ENCODE measurements at regions not wholly inside any gene's neighbourhood (a gene's known extent, or its start where the extent isn't known, plus 50 kb on each side); places are given as distances from the start of the nearest gene placed in this dataset.
"Not testable (repeated sequence)": the region's sequence is repeated elsewhere in the genome, so short reads cannot be mapped to it uniquely, and the experiment has no call there.

DNA sequence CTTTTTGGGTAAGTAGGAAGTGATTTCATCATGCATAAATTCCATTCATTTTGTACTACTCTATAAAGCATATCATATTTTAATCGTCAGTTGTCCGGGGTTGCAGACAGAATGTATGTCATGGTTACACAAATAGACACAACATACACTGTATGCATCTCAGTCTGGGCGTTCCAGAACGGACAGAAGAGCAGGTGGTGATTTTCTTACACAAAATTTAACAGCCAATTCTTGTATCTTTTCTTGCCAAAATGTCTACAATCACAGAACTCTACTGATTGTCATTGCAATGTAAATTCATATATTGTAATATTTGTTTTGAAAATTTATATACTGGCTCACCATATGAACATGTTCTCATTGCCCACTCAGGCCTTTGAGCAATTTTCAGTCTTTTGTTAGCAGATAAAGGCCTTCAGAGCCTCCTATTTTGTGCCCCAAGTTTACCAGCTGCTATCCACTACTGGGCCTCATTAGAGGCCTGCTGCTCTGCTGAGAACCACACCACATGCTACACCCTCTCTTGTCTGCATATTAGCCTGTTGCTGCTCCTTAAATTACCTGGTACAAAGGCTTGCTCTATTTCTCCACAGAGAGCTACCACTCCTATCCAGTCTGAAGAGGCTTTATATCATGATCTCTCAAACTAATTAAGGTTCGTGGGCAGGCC is 61.5 kb downstream of the PRDM13 start:
- H3K4me3 ChIP-seq (ENCODE audit: low read length): no peak overlapping the region
- TF ChIP-seq, protein P1, sequence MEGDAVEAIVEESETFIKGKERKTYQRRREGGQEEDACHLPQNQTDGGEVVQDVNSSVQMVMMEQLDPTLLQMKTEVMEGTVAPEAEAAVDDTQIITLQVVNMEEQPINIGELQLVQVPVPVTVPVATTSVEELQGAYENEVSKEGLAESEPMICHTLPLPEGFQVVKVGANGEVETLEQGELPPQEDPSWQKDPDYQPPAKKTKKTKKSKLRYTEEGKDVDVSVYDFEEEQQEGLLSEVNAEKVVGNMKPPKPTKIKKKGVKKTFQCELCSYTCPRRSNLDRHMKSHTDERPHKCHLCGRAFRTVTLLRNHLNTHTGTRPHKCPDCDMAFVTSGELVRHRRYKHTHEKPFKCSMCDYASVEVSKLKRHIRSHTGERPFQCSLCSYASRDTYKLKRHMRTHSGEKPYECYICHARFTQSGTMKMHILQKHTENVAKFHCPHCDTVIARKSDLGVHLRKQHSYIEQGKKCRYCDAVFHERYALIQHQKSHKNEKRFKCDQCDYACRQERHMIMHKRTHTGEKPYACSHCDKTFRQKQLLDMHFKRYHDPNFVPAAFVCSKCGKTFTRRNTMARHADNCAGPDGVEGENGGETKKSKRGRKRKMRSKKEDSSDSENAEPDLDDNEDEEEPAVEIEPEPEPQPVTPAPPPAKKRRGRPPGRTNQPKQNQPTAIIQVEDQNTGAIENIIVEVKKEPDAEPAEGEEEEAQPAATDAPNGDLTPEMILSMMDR (conservative IDR thresholded peaks at IDR 0.05; ENCODE audit: low read length): no peak
- no peak for DNase-seq (ENCODE audit: low read depth)

DNA sequence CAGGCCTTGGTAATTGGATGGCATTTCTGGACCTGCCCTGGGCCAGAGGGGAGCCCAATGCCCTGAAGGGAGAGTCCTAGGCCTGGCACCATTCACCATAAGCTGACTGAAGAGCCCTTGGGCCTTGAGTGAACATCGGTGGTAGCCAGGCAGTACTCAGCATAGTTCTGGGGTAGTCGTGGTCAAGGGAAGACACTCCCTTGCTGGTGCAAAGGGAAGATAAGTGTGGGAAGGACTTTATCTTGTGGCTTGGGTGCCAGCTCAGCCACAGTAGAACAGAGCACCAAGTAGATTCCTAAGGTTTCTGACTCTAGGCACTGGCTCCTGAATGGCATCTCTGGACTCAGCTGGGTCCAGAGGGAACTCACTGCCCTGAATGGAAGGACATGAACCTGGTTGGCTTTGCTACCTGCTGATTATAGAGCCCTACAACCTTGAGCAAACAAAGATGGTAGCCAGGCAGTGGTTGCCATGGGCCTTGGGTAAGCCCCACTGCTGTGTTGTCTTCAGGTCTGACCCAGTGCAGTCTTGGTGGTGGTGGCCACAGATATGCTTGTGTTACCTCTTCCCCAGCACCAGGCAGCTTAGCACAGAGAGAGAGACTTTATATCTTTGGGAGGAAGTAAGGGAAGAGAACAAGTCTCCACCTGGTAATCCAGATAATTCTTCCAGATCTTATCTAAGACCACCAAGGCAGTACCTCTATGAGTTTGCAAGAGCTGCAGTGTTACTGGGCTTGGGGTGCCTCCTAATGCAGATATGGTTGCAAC is 83.5 kb downstream of the PRDM13 start:
- no peak for DNase-seq (ENCODE audit: low read depth)
- TF ChIP-seq, protein P1 (conservative IDR thresholded peaks at IDR 0.05; ENCODE audit: low read length): no peak

DNA sequence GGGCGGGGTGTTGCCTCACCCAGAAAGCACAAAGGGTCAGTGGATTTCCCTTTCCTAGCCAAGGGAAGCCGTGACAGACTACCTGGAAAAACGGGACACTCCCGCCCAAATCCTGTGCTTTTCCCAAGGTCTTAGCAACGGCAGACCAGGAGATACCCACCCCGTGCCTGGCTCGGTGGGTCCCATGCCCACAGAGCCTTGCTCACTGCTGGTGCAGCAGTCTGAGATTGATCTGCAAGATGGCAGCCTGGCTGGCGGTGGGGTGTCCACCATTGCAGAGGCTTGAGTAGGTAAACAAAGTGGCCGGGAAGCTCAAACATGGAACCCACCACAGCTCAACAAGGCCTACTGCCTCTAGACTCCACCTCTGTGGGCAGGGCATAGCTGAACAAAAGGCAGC is 95.7 kb downstream of the PRDM13 start:
- not testable (repeated sequence) for H3K4me3 ChIP-seq (ENCODE audit: low read length); DNase-seq (ENCODE audit: low read depth)

More for the DNA sequence above, 83.5 kb downstream of the PRDM13 start:
- H3K4me3 ChIP-seq (ENCODE audit: low read length): no peak overlapping the region

DNA sequence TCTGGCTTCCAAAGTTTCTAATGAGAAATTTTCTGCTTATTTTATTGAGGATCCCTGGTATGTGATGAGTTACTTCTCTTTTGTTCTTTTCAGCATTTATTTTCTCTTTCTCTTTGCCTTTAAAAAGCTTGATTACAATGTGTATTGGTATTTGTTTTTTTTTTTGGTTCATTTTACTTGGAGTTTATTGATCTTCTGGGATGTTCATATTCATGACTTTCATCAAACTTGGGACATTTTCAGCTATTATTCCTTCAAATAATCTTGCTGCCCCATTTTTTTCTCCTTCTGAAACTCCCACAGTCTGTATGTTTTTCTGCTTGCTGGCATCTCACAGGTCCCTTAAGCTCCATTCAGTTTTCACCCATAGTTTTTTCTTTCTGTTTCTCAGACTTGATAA is 102.4 kb downstream of the PRDM13 start:
- TF ChIP-seq, protein P1 (conservative IDR thresholded peaks at IDR 0.05; ENCODE audit: low read length): no peak
- no peak overlapping the region for H3K4me3 ChIP-seq (ENCODE audit: low read length)
- no peak for DNase-seq (ENCODE audit: low read depth)

DNA sequence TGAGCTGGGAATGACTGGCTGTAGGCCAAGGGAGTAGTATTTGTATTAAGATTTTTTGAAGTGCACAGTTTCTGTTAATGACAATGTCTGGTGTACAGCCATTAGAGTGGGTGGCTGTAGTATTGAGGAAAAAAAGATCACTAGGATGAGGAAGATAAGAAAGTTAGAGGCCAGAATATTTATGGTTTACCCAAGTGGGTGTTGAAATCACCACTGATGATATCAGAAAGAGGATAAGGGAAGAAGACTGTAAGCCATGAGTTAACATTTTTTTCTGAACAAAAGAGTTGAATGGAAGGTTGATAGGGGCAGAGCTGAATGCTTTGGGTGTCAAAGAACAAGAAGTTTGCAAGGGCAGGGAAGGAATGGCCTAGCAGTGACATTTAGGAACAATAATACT is 104.7 kb downstream of the PRDM13 start:
- TF ChIP-seq, protein P1 (conservative IDR thresholded peaks at IDR 0.05; ENCODE audit: low read length): no peak
- no peak overlapping the region for H3K4me3 ChIP-seq (ENCODE audit: low read length)
- no peak for DNase-seq (ENCODE audit: low read depth)

DNA sequence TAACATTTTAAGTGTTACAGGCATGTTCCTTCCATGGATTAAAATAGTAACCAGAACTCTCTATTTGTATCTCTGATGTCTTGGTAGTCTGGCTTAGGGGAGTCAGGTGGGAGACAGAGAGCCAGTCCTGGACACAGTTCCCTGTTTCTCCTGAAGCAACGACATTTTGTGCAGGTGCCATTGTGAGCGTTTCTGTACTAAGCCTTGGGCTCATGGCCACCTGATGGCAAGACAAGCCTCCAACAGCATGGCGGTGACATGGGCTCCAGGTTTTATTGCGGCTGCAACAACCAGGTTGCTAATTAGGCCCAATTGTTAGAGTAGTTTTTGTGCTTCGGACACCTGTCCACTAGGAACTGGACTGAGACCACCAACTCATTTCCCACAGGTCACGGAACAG is 105.3 kb downstream of the PRDM13 start:
- TF ChIP-seq, protein P1 (conservative IDR thresholded peaks at IDR 0.05; ENCODE audit: low read length): no peak
- no peak for DNase-seq (ENCODE audit: low read depth)
- no peak overlapping the region for H3K4me3 ChIP-seq (ENCODE audit: low read length)

DNA sequence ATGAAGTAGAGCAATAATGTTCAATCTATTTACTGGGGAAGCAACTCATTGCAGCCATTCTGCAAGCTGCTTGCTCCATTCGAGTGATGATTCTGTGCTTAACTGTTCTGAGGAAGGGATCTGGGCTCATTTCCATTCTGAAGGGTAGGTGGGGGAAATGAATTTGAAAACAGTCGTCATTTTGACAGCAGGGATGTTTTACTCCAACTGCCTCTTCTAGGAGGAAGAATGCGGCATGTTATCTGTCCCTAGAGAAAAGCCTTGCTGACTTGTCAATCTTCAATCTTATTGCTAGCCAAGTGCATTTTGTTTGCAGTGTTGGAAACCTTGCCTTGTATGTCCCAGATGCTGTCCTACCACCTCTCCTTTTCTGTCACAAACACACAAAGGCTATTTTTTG is 105.9 kb downstream of the PRDM13 start:
- TF ChIP-seq, protein P1 (conservative IDR thresholded peaks at IDR 0.05; ENCODE audit: low read length): no peak
- DNase-seq (ENCODE audit: low read depth): no peak
- H3K4me3 ChIP-seq (ENCODE audit: low read length): no peak overlapping the region

DNA sequence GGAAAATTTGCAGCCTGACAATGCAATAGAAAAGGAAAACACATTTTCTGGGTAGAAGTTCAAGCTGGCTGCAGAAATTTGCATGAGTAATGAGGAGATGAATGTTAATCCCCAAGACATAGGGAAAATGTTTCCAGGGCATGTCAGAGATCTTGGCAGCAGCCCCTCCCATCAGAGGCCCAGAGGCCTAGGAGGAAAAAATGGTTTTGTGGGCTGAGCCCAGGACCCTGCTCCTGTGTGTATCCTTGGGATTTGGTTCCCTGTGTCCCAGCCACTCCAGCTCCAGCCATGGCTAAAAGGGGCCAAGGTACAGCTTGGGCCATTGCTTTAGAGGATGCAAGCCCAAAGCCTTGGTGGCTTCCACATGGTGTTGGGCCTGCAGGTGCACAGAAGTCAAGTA is 115.4 kb downstream of the PRDM13 start:
- not testable (repeated sequence) for DNase-seq (ENCODE audit: low read depth); H3K4me3 ChIP-seq (ENCODE audit: low read length)

DNA sequence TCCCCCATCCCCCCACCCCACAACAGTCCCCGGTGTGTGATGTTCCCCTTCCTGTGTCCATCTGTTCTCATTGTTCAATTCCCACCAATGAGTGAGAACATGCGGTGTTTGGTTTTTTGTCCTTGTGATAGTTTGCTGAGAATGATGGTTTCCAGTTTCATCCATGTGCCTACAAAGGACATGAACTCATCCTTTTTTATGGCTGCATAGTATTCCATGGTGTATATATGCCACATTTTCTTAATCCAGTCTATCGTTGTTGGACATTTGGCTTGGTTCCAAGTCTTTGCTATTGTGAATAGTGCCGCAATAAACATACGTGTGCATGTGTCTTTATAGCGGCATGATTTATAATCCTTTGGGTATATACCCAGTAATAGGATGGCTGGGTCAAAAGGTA is 123.6 kb downstream of the PRDM13 start:
- not testable (repeated sequence) for H3K4me3 ChIP-seq (ENCODE audit: low read length); DNase-seq (ENCODE audit: low read depth)
